K562 (cell line): ENCODE measurements at regions not wholly inside any gene's neighbourhood (a gene's known extent, or its start where the extent isn't known, plus 50 kb on each side); places are given as distances from the start of the nearest gene placed in this dataset.

Source experiments
- ATAC-seq: fragments of 200-7000 bp; cut with Tn5 transposase; 3 replicates; pipeline ENCODE4 v1.9.1; 2020; ENCODE audit warnings: moderate library complexity
- BruUV-seq: library from RNA; stranded (reverse); fragments of 400-500 nt; replicated peaks from 2 replicates; lab custom pipeline; 2021; lab: Mats Ljungman, UMichigan
- CTCF ChIA-PET: fragments of 300-600 bp; formaldehyde crosslinking; extraction: SDS; loops from one replicate; lab custom pipeline; 2021; ENCODE audit warnings: low intra/inter-chr PET ratio; lab: Yijun Ruan, JAX
- POLR2A ChIA-PET: fragments of 300-600, 350-650 bp; sonication (Branson Sonifier 250); formaldehyde crosslinking; extraction: SDS; loops from one replicate; lab custom pipeline; 2021; ENCODE audit warnings: antibody characterized with exemption, inconsistent platforms; lab: Yijun Ruan, JAX
- DNase-seq, 4 experiments: peaks; one replicate each; pipeline versions ENCODE4 v3.0.0 to v3.0.0-alpha.2; 2011 to 2018; ENCODE audit warnings: low spot score in 3 of 4, mixed read lengths in 3 of 4; ENCODE audit errors: extremely low read depth in 1 of 4
- FAIRE-seq: peaks from 2 replicates; lab custom pipeline; 2011; peaks lifted over from hg19 to GRCh38; lab: Jason Lieb, UNC
- H2AFZ ChIP-seq: 2 replicates; pipeline ENCODE4 v1.6.0; 2011; ENCODE audit warnings: low read depth, low read length, control low read depth, inconsistent platforms
- H3K27ac ChIP-seq: fragments of 200-600 bp; 3 replicates; pipeline ENCODE4 v1.8.0; 2011; ENCODE audit warnings: low read depth, mild to moderate bottlenecking, control low read depth, inconsistent platforms, low read length, moderate library complexity, mixed read lengths; ENCODE audit errors: extremely low read depth
- H3K27me3 ChIP-seq, 2 experiments: fragments of 300-600 bp in 1 of 2; 2 replicates in 1 of 2; 3 replicates in 1 of 2; pipeline versions ENCODE4 v1.6.0 to v1.8.0; 2011; ENCODE audit warnings: inconsistent platforms in 2 of 2, low read length in 2 of 2, mild to moderate bottlenecking in 1 of 2, mixed read lengths in 1 of 2, moderate library complexity in 1 of 2; ENCODE audit not compliant: control insufficient read depth in 2 of 2, insufficient read depth in 2 of 2
- H3K36me3 ChIP-seq: fragments of 300-600 bp; 3 replicates; pipeline ENCODE4 v1.8.0; 2011; ENCODE audit warnings: mild to moderate bottlenecking, low read length, inconsistent platforms; ENCODE audit not compliant: control insufficient read depth, insufficient read depth
- H3K4me1 ChIP-seq, 2 experiments: fragments of 200-600 bp in 1 of 2; replicated peaks in 1 of 2; 2 replicates in 1 of 2; 3 replicates in 1 of 2; pipeline versions ENCODE4 v1.5.1 to v1.8.0; 2011; ENCODE audit warnings: inconsistent platforms in 2 of 2, low read length in 2 of 2, mild to moderate bottlenecking in 1 of 2, mixed read lengths in 1 of 2, moderate library complexity in 1 of 2; ENCODE audit not compliant: control insufficient read depth in 2 of 2, insufficient read depth in 2 of 2
- H3K4me2 ChIP-seq: 2 replicates; pipeline ENCODE4 v1.6.1; 2011; ENCODE audit warnings: low read length, control low read depth, inconsistent platforms, mixed read lengths; ENCODE audit not compliant: insufficient read depth
- H3K4me3 ChIP-seq: fragments of 200-600 bp; sonication (generic), shearing (Covaris generic); 2 replicates; pipeline ENCODE4 v1.5.1; 2016; ENCODE audit warnings: control low read depth, inconsistent platforms
- H3K79me2 ChIP-seq: fragments of 200-600 bp; 3 replicates; pipeline ENCODE4 v1.8.0; 2011; ENCODE audit warnings: low read length, inconsistent platforms; ENCODE audit not compliant: control insufficient read depth, insufficient read depth
- H3K9ac ChIP-seq, 2 experiments: 2 replicates each; pipeline versions ENCODE4 v1.6.0 to v1.6.1; 2011; ENCODE audit warnings: low read depth in 2 of 2, low read length in 2 of 2, control low read depth in 1 of 2, inconsistent platforms in 1 of 2, mild to moderate bottlenecking in 1 of 2, mixed read lengths in 1 of 2; ENCODE audit not compliant: insufficient read depth in 1 of 2
- H3K9me1 ChIP-seq: one replicate; pipeline ENCODE4 v1.6.0; 2011; ENCODE audit warnings: inconsistent platforms, mild to moderate bottlenecking, low read length, moderate library complexity; ENCODE audit not compliant: control insufficient read depth, insufficient read depth
- H3K9me3 ChIP-seq: replicated peaks from 2 replicates; pipeline ENCODE4 v1.5.1; 2011; ENCODE audit warnings: low read depth, low read length, inconsistent platforms; ENCODE audit not compliant: control insufficient read depth, insufficient read depth
- H4K20me1 ChIP-seq: replicated peaks from 2 replicates; pipeline ENCODE4 v1.6.1; 2011; ENCODE audit warnings: low read length, inconsistent platforms, mixed read lengths; ENCODE audit not compliant: control insufficient read depth, insufficient read depth
- ARID2 ChIP-seq: fragments of 450-650 bp; IDR thresholded peaks from 2 replicates; pipeline ENCODE4 v1.6.1; 2017; ENCODE audit warnings: antibody characterized with exemption, mild to moderate bottlenecking
- ETS2 ChIP-seq: IDR thresholded peaks from 2 replicates; pipeline ENCODE4 v1.6.1; 2016; ENCODE audit warnings: borderline replicate concordance, missing genetic modification characterization, mild to moderate bottlenecking, moderate library complexity, missing compliant biosample characterization; ENCODE audit not compliant: poor library complexity, severe bottlenecking
- HDAC6 ChIP-seq: IDR thresholded peaks from 2 replicates; pipeline ENCODE4 v1.6.1; 2012; ENCODE audit warnings: low read depth, mild to moderate bottlenecking, control low read depth, inconsistent platforms, low read length, moderate library complexity
- HNRNPLL ChIP-seq: fragments of 200-400 bp; formaldehyde crosslinking; IDR thresholded peaks from 2 replicates; pipeline ENCODE4 v1.6.1; 2017; ENCODE audit warnings: low read length, low read depth, mild to moderate bottlenecking; ENCODE audit not compliant: poor library complexity, severe bottlenecking
- MAZ ChIP-seq, 2 experiments: fragments of 450-650 bp in 1 of 2; sonication (generic) in 1 of 2; formaldehyde crosslinking; IDR thresholded peaks in 1 of 2; conservative IDR thresholded peaks in 1 of 2; 2 replicates each; pipeline versions ENCODE4 v1.4.0 to v1.5.0; 2020; ENCODE audit warnings: mild to moderate bottlenecking in 1 of 2, missing genetic modification reagents in 1 of 2
- MEF2A ChIP-seq: IDR thresholded peaks from 2 replicates; pipeline ENCODE4 v1.6.1; 2011; ENCODE audit warnings: low read depth, mild to moderate bottlenecking, low read length, moderate library complexity; ENCODE audit not compliant: control insufficient read depth
- NFRKB ChIP-seq: fragments of 450-650 bp; IDR thresholded peaks from 2 replicates; pipeline ENCODE4 v1.6.1; 2016; ENCODE audit warnings: low read depth
- NR3C1 ChIP-seq: sonication (generic); formaldehyde crosslinking; IDR thresholded peaks from 2 replicates; pipeline ENCODE4 v1.8.1; 2022; ENCODE audit warnings: missing genetic modification reagents
- RAD21 ChIP-seq, 2 experiments: fragments of 250-450 bp in 1 of 2; fragments of 450-650 bp in 1 of 2; sonication (Bioruptor Pico) in 1 of 2; formaldehyde crosslinking in 1 of 2; IDR thresholded peaks in 1 of 2; conservative IDR thresholded peaks in 1 of 2; 2 replicates each; pipeline versions ENCODE4 v1.4.0 to v1.8.0; 2020 to 2022; ENCODE audit warnings: mild to moderate bottlenecking in 2 of 2, moderate library complexity in 1 of 2
- TRIM24 ChIP-seq, 2 experiments: fragments of 450-650 bp; IDR thresholded peaks; 2 replicates each; pipeline ENCODE4 v1.6.1; 2016
- TRIM28 ChIP-seq: fragments of 450-650 bp; IDR thresholded peaks from 2 replicates; pipeline ENCODE4 v1.6.1; 2017
- ZNF445 ChIP-seq: fragments of 250-450 bp; sonication (Bioruptor Pico); IDR thresholded peaks from 2 replicates; pipeline ENCODE4 v1.4.0; 2020; ENCODE audit warnings: low read depth, mild to moderate bottlenecking, moderate library complexity
- ZNF780A ChIP-seq: fragments of 250-450 bp; sonication (Bioruptor Pico); IDR thresholded peaks from 2 replicates; pipeline ENCODE4 v1.5.0; 2021; ENCODE audit warnings: mild to moderate bottlenecking
- WGBS: fragments of 100-300 bp; shearing (Covaris generic); methylation state at CpG from one replicate; pipeline ENCODE4 v1.1.6; 2016; ENCODE audit warnings: low coverage, mixed read lengths; ENCODE audit not compliant: insufficient coverage; ENCODE audit errors: missing lambda C conversion rate; 5-methylcytosine and 5-hydroxymethylcytosine counted together
- in situ Hi-C: fragments of 300-500 bp; cut with MboI; formaldehyde crosslinking; loops from 4 replicates; pipeline ENCODE4 v1.15.0; 2018; ENCODE audit warnings: inconsistent platforms, mixed read lengths
- intact Hi-C: fragments of 100-400 bp; cut with micrococcal nuclease; formaldehyde crosslinking; loops from 2 replicates; pipeline ENCODE4 v1.14.2; 2022
- TF ChIP-seq, protein P1 (sequence below): fragments of 450-650 bp; formaldehyde crosslinking; IDR thresholded peaks from 2 replicates; pipeline ENCODE4 v1.4.0; 2020; ENCODE audit warnings: mild to moderate bottlenecking, moderate library complexity
- TF ChIP-seq, protein P2 (sequence below): fragments of 450-650 bp; IDR thresholded peaks from 2 replicates; pipeline ENCODE4 v1.6.1; 2016; ENCODE audit warnings: borderline replicate concordance
- TF ChIP-seq, protein P3 (sequence below): fragments of 450-650 bp; formaldehyde crosslinking; IDR thresholded peaks from 2 replicates; pipeline ENCODE4 v1.4.0; 2020; ENCODE audit warnings: mild to moderate bottlenecking

DNA sequence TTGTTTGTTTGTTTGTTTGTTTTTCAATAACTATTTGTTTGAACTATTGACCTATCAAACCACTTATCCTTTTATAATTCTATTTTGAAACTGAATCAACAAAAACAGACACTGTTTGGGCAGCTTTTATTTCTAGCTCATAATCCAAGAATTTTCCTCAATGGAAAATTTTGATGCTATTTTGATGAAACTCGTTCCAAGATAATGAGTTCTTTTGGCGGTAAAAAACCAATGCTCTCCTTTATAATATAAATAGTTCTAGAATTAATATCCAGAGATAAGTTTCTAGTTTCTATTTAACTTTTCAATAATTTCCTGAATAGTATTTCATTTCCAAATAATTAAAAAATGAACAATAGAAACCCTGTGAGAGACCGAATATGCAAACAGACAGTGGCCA, 146.5 kb upstream of the EDNRB start (continued):
- TF ChIP-seq, protein P1, sequence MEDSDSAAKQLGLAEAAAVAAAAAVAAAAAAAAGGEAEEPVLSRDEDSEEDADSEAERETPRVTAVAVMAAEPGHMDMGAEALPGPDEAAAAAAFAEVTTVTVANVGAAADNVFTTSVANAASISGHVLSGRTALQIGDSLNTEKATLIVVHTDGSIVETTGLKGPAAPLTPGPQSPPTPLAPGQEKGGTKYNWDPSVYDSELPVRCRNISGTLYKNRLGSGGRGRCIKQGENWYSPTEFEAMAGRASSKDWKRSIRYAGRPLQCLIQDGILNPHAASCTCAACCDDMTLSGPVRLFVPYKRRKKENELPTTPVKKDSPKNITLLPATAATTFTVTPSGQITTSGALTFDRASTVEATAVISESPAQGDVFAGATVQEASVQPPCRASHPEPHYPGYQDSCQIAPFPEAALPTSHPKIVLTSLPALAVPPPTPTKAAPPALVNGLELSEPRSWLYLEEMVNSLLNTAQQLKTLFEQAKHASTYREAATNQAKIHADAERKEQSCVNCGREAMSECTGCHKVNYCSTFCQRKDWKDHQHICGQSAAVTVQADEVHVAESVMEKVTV (CRISPR knock-in tag) = no peak
- no peak for TF ChIP-seq MEF2A
- no peak for TF ChIP-seq TRIM24 (IDR thresholded peaks at IDR 0.05)
- TF ChIP-seq, all 486 proteins: peak for 0

DNA sequence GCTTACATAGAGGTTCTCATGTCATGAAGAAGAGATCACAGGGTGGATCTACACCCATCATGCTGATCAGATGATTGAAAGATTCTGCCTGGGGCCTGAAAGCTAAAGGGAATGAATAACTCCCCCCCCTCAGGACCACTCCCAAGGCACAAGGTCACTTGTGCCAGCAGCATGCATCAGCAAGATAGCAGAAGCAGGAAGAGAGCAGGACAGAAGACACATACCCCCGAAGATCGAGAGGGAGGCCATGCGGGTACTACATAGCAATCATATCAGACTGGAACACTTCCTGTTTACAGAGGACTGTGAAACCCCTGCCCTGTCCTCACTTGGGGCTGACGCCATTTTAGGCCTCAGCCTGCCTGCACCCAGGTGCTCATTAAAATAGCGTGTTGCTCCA, 143.2 kb upstream of the EDNRB start:
- Histone ChIP-seq H3K9me3 (no peaks in the 10 kb centered on the region), H3K36me3 (no peaks in the 10 kb centered on the region), H3K4me1 (no peaks in the 10 kb centered on the region), H3K79me2 (no peaks in the 10 kb centered on the region), H3K9ac (no peak overlapping the region), H3K9me1 (no peaks in the 10 kb centered on the region), H4K20me1 (no peaks in the 10 kb centered on the region), H3K4me2 (no peak overlapping the region), H2AFZ (no peak overlapping the region), H3K27me3 (no peaks in the 10 kb centered on the region), H3K4me3 (no peak overlapping the region), H3K27ac (no peak overlapping the region)
- intact Hi-C loops (no loop called here), in situ Hi-C loops (no loop called here)
- no peak for ATAC-seq
- no peak for DNase-seq
- no peak for FAIRE-seq
- POLR2A ChIA-PET = no interaction called here
- no TSS peak for BruUV-seq
- CTCF ChIA-PET = no interaction called here
- 0% methylated on average over 5 of the region's 5 CpGs for WGBS
- no peak for TF ChIP-seq RAD21 (CRISPR knock-in tag; conservative IDR thresholded peaks at IDR 0.05 in 1 of 2, IDR thresholded peaks at IDR 0.05 in 1 of 2)
- no peak for TF ChIP-seq TRIM28
- TF ChIP-seq NFRKB = no peak
- TF ChIP-seq ZNF780A (CRISPR knock-in tag) = no peak
- TF ChIP-seq ZNF445 (CRISPR knock-in tag) = no peak
- no peak for TF ChIP-seq ETS2 (tag)
- TF ChIP-seq, protein P2, sequence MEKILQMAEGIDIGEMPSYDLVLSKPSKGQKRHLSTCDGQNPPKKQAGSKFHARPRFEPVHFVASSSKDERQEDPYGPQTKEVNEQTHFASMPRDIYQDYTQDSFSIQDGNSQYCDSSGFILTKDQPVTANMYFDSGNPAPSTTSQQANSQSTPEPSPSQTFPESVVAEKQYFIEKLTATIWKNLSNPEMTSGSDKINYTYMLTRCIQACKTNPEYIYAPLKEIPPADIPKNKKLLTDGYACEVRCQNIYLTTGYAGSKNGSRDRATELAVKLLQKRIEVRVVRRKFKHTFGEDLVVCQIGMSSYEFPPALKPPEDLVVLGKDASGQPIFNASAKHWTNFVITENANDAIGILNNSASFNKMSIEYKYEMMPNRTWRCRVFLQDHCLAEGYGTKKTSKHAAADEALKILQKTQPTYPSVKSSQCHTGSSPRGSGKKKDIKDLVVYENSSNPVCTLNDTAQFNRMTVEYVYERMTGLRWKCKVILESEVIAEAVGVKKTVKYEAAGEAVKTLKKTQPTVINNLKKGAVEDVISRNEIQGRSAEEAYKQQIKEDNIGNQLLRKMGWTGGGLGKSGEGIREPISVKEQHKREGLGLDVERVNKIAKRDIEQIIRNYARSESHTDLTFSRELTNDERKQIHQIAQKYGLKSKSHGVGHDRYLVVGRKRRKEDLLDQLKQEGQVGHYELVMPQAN = no peak
- no peak for TF ChIP-seq HDAC6
- TF ChIP-seq ARID2 = no peak
- no peak for TF ChIP-seq NR3C1
- TF ChIP-seq HNRNPLL = no peak
- TF ChIP-seq MAZ (CRISPR knock-in tag; conservative IDR thresholded peaks at IDR 0.05 in 1 of 2, IDR thresholded peaks at IDR 0.05 in 1 of 2) = no peak
- TF ChIP-seq, protein P3, sequence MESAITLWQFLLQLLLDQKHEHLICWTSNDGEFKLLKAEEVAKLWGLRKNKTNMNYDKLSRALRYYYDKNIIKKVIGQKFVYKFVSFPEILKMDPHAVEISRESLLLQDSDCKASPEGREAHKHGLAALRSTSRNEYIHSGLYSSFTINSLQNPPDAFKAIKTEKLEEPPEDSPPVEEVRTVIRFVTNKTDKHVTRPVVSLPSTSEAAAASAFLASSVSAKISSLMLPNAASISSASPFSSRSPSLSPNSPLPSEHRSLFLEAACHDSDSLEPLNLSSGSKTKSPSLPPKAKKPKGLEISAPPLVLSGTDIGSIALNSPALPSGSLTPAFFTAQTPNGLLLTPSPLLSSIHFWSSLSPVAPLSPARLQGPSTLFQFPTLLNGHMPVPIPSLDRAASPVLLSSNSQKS = no peak
